GM21423 (cell line): ENCODE measurements at regions not wholly inside any gene's neighbourhood (a gene's known extent, or its start where the extent isn't known, plus 50 kb on each side); places are given as distances from the start of the nearest gene placed in this dataset.
"Not testable (repeated sequence)": the region's sequence is repeated elsewhere in the genome, so short reads cannot be mapped to it uniquely, and the experiment has no call there.

Experiments
- ATAC-seq: cut with Tn5 transposase; IDR thresholded peaks from one replicate; pipeline ENCODE4 v1.9.1; 2021; ENCODE audit warnings: mild to moderate bottlenecking, moderate library complexity; ENCODE audit not compliant: unreplicated experiment

GRCh38 chr2:220373878-220374277 lies 746.4 kb downstream of the SLC4A3 start:
- no peak for ATAC-seq

GRCh38 chr2:220374282-220374681 lies 746.9 kb downstream of the SLC4A3 start:
- no peak for ATAC-seq

GRCh38 chr2:220377482-220378155 lies 750.2 kb downstream of the SLC4A3 start:
- no peak for ATAC-seq

GRCh38 chr2:220387758-220388157 lies 760.3 kb downstream of the SLC4A3 start:
- not testable (repeated sequence) for ATAC-seq

GRCh38 chr2:220393711-220394110 lies 766.3 kb downstream of the SLC4A3 start:
- no peak for ATAC-seq

GRCh38 chr2:220394433-220394832 lies 767.0 kb downstream of the SLC4A3 start:
- ATAC-seq: no peak

- no peak for ATAC-seq
Observed at GRCh38 chr2:220396287-220396686, 768.9 kb downstream of the SLC4A3 start.

- ATAC-seq: no peak
Observed at GRCh38 chr2:220410296-220410695, 782.9 kb downstream of the SLC4A3 start.

- ATAC-seq: no peak
Observed at GRCh38 chr2:220417503-220417902, 790.1 kb downstream of the SLC4A3 start.

GRCh38 chr2:220419647-220420046 lies 792.2 kb downstream of the SLC4A3 start:
- no peak for ATAC-seq

- no peak for ATAC-seq
Observed at GRCh38 chr2:220420820-220421219, 793.4 kb downstream of the SLC4A3 start.

GRCh38 chr2:220422676-220423075 lies 795.2 kb downstream of the SLC4A3 start:
- ATAC-seq: no peak

- no peak for ATAC-seq
Observed at GRCh38 chr2:220424561-220424960, 797.1 kb downstream of the SLC4A3 start.

- no peak for ATAC-seq
Observed at GRCh38 chr2:220432645-220433044, 805.2 kb downstream of the SLC4A3 start.

GRCh38 chr2:220433131-220433530 lies 805.7 kb downstream of the SLC4A3 start:
- ATAC-seq: no peak

GRCh38 chr2:220434385-220434784 lies 807.0 kb downstream of the SLC4A3 start:
- no peak for ATAC-seq

GRCh38 chr2:220437938-220438337 lies 810.5 kb downstream of the SLC4A3 start:
- ATAC-seq: no peak

- no peak for ATAC-seq
Observed at GRCh38 chr2:220440731-220441130, 813.3 kb downstream of the SLC4A3 start.

- ATAC-seq: no peak
Observed at GRCh38 chr2:220441404-220441803, 814.0 kb downstream of the SLC4A3 start.

- ATAC-seq: no peak
Observed at GRCh38 chr2:220442012-220442411, 814.6 kb downstream of the SLC4A3 start.

GRCh38 chr2:220445429-220446105 lies 818.1 kb downstream of the SLC4A3 start:
- ATAC-seq: no peak

GRCh38 chr2:220446106-220446712 lies 818.8 kb downstream of the SLC4A3 start:
- ATAC-seq: no peak
